SH-SY5Y (cell line): ENCODE measurements at regions not wholly inside any gene's neighbourhood (a gene's known extent, or its start where the extent isn't known, plus 50 kb on each side); places are given as distances from the start of the nearest gene placed in this dataset.

ENCODE experiments used
- GATA2 ChIP-seq: IDR thresholded peaks from 2 replicates; pipeline ENCODE4 v1.6.1; 2011; ENCODE audit warnings: mild to moderate bottlenecking, low read depth, low read length
- GATA3 ChIP-seq: IDR thresholded peaks from 2 replicates; pipeline ENCODE4 v1.6.1; 2011; ENCODE audit warnings: low read depth, mild to moderate bottlenecking, low read length, moderate library complexity

- no peak for TF ChIP-seq GATA2
- no peak for TF ChIP-seq GATA3
These were observed 657.9 kb upstream of the SLC8A1 start for GRCh38 chr2:41109744-41110143.
